Naive thymus-derived CD8-positive, alpha-beta T cell (primary cell): ENCODE measurements at regions not wholly inside any gene's neighbourhood (a gene's known extent, or its start where the extent isn't known, plus 50 kb on each side); places are given as distances from the start of the nearest gene placed in this dataset.
A peak's percentile ranks its signal among the peaks of the same experiment; 100 is the strongest.

Experiments
- ATAC-seq, 2 donors: fragments of 150-1000 bp; cut with Tn5 transposase in 1 of 2; sonication (Bioruptor Pico), chemical (Tn5 transposase) in 1 of 2; 1 replicate in 1 of 2; 2 replicates in 1 of 2; pipeline ENCODE4 v1.10.0; 2021; ENCODE audit warnings: mild to moderate bottlenecking in 2 of 2, moderate library complexity in 2 of 2
- POLR2A ChIA-PET: fragments of 350-600 bp; sonication (Branson Sonifier 250); formaldehyde crosslinking; loops from one replicate; lab custom pipeline; 2021; ENCODE audit warnings: antibody characterized with exemption; lab: Charles Lee
- DNase-seq, 10 donors: peaks; one replicate each; pipeline versions ENCODE4 v3.0.0 to v3.0.0-alpha.2; 2020 to 2022
- H3K27ac Mint-ChIP-seq, 10 donors: one replicate each; pipeline ENCODE4 v1.8.0; 2020 to 2022; ENCODE audit warnings: mild to moderate bottlenecking in 10 of 10, mixed read lengths in 10 of 10, moderate library complexity in 4 of 10, inconsistent platforms in 1 of 10
- H3K27me3 Mint-ChIP-seq, 5 donors: one replicate each; pipeline ENCODE4 v1.8.0; 2021 to 2022; ENCODE audit warnings: mixed read lengths in 5 of 5
- H3K36me3 Mint-ChIP-seq, 3 donors: one replicate each; pipeline ENCODE4 v1.8.0; 2020 to 2022; ENCODE audit warnings: mixed read lengths in 3 of 3, mild to moderate bottlenecking in 2 of 3, inconsistent platforms in 1 of 3
- H3K4me1 Mint-ChIP-seq, 4 donors: one replicate each; pipeline ENCODE4 v1.8.0; 2021 to 2022; ENCODE audit warnings: mixed read lengths in 4 of 4
- H3K4me3 Mint-ChIP-seq, 10 donors: one replicate each; pipeline ENCODE4 v1.8.0; 2020 to 2022; ENCODE audit warnings: mild to moderate bottlenecking in 10 of 10, mixed read lengths in 10 of 10, moderate library complexity in 6 of 10, inconsistent platforms in 1 of 10
- H3K9me3 Mint-ChIP-seq, 9 donors: one replicate each; pipeline ENCODE4 v1.8.0; 2020 to 2022; ENCODE audit warnings: mixed read lengths in 9 of 9, mild to moderate bottlenecking in 3 of 9, inconsistent platforms in 1 of 9, moderate library complexity in 1 of 9

GRCh38 chr13:39909634-39910033, 254.2 kb downstream of the COG6 start:
- DNase-seq (no peak), ATAC-seq (no peak)
- Mint-ChIP-seq H3K36me3 (peaks cover 0 to 5% (median 2%) of the 10 kb centered on the region in 3 donors), H3K9me3 (peaks cover 0 to 3% (median 0%) of the 10 kb centered on the region in 9 donors), H3K27me3 (peaks cover 0 to 9% (median 0%) of the 10 kb centered on the region in 5 donors), H3K27ac (no peak overlapping the region), H3K4me1 (peaks cover 4 to 11% (median 9%) of the 10 kb centered on the region in 4 donors), H3K4me3 (no peak overlapping the region)
- POLR2A ChIA-PET = no interaction called here

GRCh38 chr13:39910041-39910440, 254.6 kb downstream of the COG6 start:
- ATAC-seq = peak in 1 of 2 donors; percentile 30
- no peak overlapping the region for H3K4me3 Mint-ChIP-seq

GRCh38 chr13:39910833-39911232, 255.4 kb downstream of the COG6 start:
- Mint-ChIP-seq H3K4me3 (no peak overlapping the region), H3K27ac (peak overlapping the region in 1 of 10 donors; percentile 35)
- POLR2A ChIA-PET = no interaction called here

More at GRCh38 chr13:39910041-39910440, 254.6 kb downstream of the COG6 start:
- Mint-ChIP-seq H3K4me1 (peaks cover 4 to 11% (median 9%) of the 10 kb centered on the region in 4 donors), H3K36me3 (peaks cover 0 to 5% (median 2%) of the 10 kb centered on the region in 3 donors), H3K9me3 (peaks cover 0 to 3% (median 0%) of the 10 kb centered on the region in 9 donors), H3K27ac (no peak overlapping the region), H3K27me3 (peaks cover 0 to 9% (median 0%) of the 10 kb centered on the region in 5 donors)
- POLR2A ChIA-PET = no interaction called here
- no peak for DNase-seq

GRCh38 chr13:39913339-39913738, 257.9 kb downstream of the COG6 start:
- DNase-seq = no peak
- Mint-ChIP-seq H3K27me3 (peaks cover 0 to 9% (median 0%) of the 10 kb centered on the region in 5 donors), H3K36me3 (peaks cover 0 to 5% (median 2%) of the 10 kb centered on the region in 3 donors), H3K9me3 (no peaks in the 10 kb centered on the region), H3K27ac (no peak overlapping the region), H3K4me3 (no peak overlapping the region), H3K4me1 (peaks cover 4 to 11% (median 9%) of the 10 kb centered on the region in 4 donors)
- ATAC-seq = no peak
- POLR2A ChIA-PET = no interaction called here

More at GRCh38 chr13:39910833-39911232, 255.4 kb downstream of the COG6 start:
- Mint-ChIP-seq H3K4me1 (peaks cover 4 to 11% (median 9%) of the 10 kb centered on the region in 4 donors), H3K27me3 (peaks cover 0 to 9% (median 0%) of the 10 kb centered on the region in 5 donors), H3K36me3 (peaks cover 0 to 5% (median 2%) of the 10 kb centered on the region in 3 donors), H3K9me3 (peaks cover 0 to under 1% (median 0%) of the 10 kb centered on the region in 9 donors)
- ATAC-seq = no peak
- no peak for DNase-seq

- ATAC-seq (no peak), DNase-seq (no peak)
- POLR2A ChIA-PET = no interaction called here
- Mint-ChIP-seq H3K27ac (no peak overlapping the region), H3K4me1 (peaks cover 4 to 11% (median 9%) of the 10 kb centered on the region in 4 donors), H3K4me3 (no peak overlapping the region), H3K9me3 (no peaks in the 10 kb centered on the region), H3K36me3 (peaks cover 0 to 5% (median 2%) of the 10 kb centered on the region in 3 donors), H3K27me3 (peaks cover 0 to 9% (median 0%) of the 10 kb centered on the region in 5 donors)
Observed at GRCh38 chr13:39913928-39914327, 258.5 kb downstream of the COG6 start.

GRCh38 chr13:39915418-39915817, 260.0 kb downstream of the COG6 start:
- Mint-ChIP-seq H3K27ac (no peak overlapping the region), H3K36me3 (peaks cover 0 to 5% (median 2%) of the 10 kb centered on the region in 3 donors), H3K4me1 (peaks cover 1 to 6% (median 6%) of the 10 kb centered on the region in 4 donors), H3K9me3 (no peaks in the 10 kb centered on the region), H3K4me3 (no peak overlapping the region), H3K27me3 (peaks cover 0 to 9% (median 0%) of the 10 kb centered on the region in 5 donors)
- DNase-seq (no peak), ATAC-seq (no peak)
- POLR2A ChIA-PET = no interaction called here

GRCh38 chr13:39916330-39916729, 260.9 kb downstream of the COG6 start:
- peaks cover 0 to 9% (median 0%) of the 10 kb centered on the region in 5 donors for H3K27me3 Mint-ChIP-seq
- DNase-seq = no peak
- H3K27ac Mint-ChIP-seq = no peak overlapping the region
- POLR2A ChIA-PET = no interaction called here
- ATAC-seq = no peak
- H3K9me3 Mint-ChIP-seq = peaks cover 0 to under 1% (median 0%) of the 10 kb centered on the region in 9 donors
- H3K4me1 Mint-ChIP-seq = no peaks in the 10 kb centered on the region
- H3K4me3 Mint-ChIP-seq = no peak overlapping the region
- peaks cover 0 to 5% (median 2%) of the 10 kb centered on the region in 3 donors for H3K36me3 Mint-ChIP-seq

- H3K27ac Mint-ChIP-seq = no peak overlapping the region
- peaks cover 0 to 11% (median 9%) of the 10 kb centered on the region in 3 donors for H3K36me3 Mint-ChIP-seq
- DNase-seq = no peak
- no peak for ATAC-seq
- H3K4me3 Mint-ChIP-seq = no peak overlapping the region
- peaks cover 0 to 15% (median 8%) of the 10 kb centered on the region in 9 donors for H3K9me3 Mint-ChIP-seq
- H3K27me3 Mint-ChIP-seq = peaks cover 0 to 7% (median 0%) of the 10 kb centered on the region in 5 donors
- no peaks in the 10 kb centered on the region for H3K4me1 Mint-ChIP-seq
- POLR2A ChIA-PET = no interaction called here
Observed at GRCh38 chr13:39918620-39919236, 263.3 kb downstream of the COG6 start.

- POLR2A ChIA-PET = no interaction called here
- H3K4me3 Mint-ChIP-seq = no peak overlapping the region
- no peak for DNase-seq
- peaks cover 0 to 26% (median 15%) of the 10 kb centered on the region in 3 donors for H3K36me3 Mint-ChIP-seq
- peaks cover 0 to 2% (median 0%) of the 10 kb centered on the region in 5 donors for H3K27me3 Mint-ChIP-seq
- no peaks in the 10 kb centered on the region for H3K4me1 Mint-ChIP-seq
- ATAC-seq = no peak
- no peak overlapping the region for H3K27ac Mint-ChIP-seq
- peaks cover 9 to 34% (median 13%) of the 10 kb centered on the region in 9 donors for H3K9me3 Mint-ChIP-seq
Observed at GRCh38 chr13:39920613-39921012, 265.2 kb downstream of the COG6 start.

- Mint-ChIP-seq H3K36me3 (peaks cover 0 to 29% (median 21%) of the 10 kb centered on the region in 3 donors), H3K27me3 (peaks cover 0 to 4% (median 2%) of the 10 kb centered on the region in 5 donors), H3K27ac (peak overlapping the region in 1 of 10 donors; percentile 38), H3K9me3 (peaks cover 10 to 40% (median 17%) of the 10 kb centered on the region in 9 donors), H3K4me3 (no peak overlapping the region), H3K4me1 (peaks cover 0 to 7% (median 0%) of the 10 kb centered on the region in 4 donors)
- no peak for DNase-seq
- no peak for ATAC-seq
- POLR2A ChIA-PET = no interaction called here
Observed at GRCh38 chr13:39926345-39926744, 270.9 kb downstream of the COG6 start.

- Mint-ChIP-seq H3K4me3 (no peak overlapping the region), H3K9me3 (peaks cover 4 to 26% (median 12%) of the 10 kb centered on the region in 9 donors), H3K27me3 (peaks cover 0 to 5% (median 3%) of the 10 kb centered on the region in 5 donors), H3K36me3 (peaks cover 0 to 20% (median 14%) of the 10 kb centered on the region in 3 donors), H3K27ac (no peak overlapping the region), H3K4me1 (peaks cover 0 to 7% (median 0%) of the 10 kb centered on the region in 4 donors)
- POLR2A ChIA-PET = no interaction called here
- ATAC-seq (no peak), DNase-seq (no peak)
Observed at GRCh38 chr13:39928261-39928660, 272.8 kb downstream of the COG6 start.

GRCh38 chr13:39929583-39929982, 274.1 kb downstream of the COG6 start:
- Mint-ChIP-seq H3K4me1 (peaks cover 0 to 7% (median 0%) of the 10 kb centered on the region in 4 donors), H3K36me3 (peaks cover 0 to 14% (median 13%) of the 10 kb centered on the region in 3 donors), H3K27ac (no peak overlapping the region), H3K4me3 (no peak overlapping the region), H3K9me3 (peaks cover 4 to 17% (median 10%) of the 10 kb centered on the region in 9 donors), H3K27me3 (peaks cover 0 to 5% (median 3%) of the 10 kb centered on the region in 5 donors)
- POLR2A ChIA-PET = no interaction called here
- DNase-seq (no peak), ATAC-seq (no peak)

GRCh38 chr13:39930060-39930459, 274.6 kb downstream of the COG6 start:
- no peak for ATAC-seq
- Mint-ChIP-seq H3K9me3 (peaks cover 4 to 12% (median 10%) of the 10 kb centered on the region in 9 donors), H3K27me3 (peaks cover 0 to 4% (median 3%) of the 10 kb centered on the region in 5 donors), H3K27ac (no peak overlapping the region), H3K4me3 (no peak overlapping the region), H3K36me3 (peaks cover 0 to 11% (median 8%) of the 10 kb centered on the region in 3 donors), H3K4me1 (peaks cover 0 to 7% (median 0%) of the 10 kb centered on the region in 4 donors)
- POLR2A ChIA-PET = no interaction called here
- no peak for DNase-seq
